Ovary (tissue), 7 donors: ENCODE measurements at regions not wholly inside any gene's neighbourhood (a gene's known extent, or its start where the extent isn't known, plus 50 kb on each side); places are given as distances from the start of the nearest gene placed in this dataset.

Source experiments
- DNase-seq, 5 donors: peaks; one replicate each; pipeline ENCODE4 v3.0.0-alpha.2; 2019 to 2020
- H3K27ac ChIP-seq, 2 donors: fragments of 200-600 bp; one replicate each; pipeline versions ENCODE4 v1.5.1 to v1.8.0; 2019 to 2022
- H3K27me3 ChIP-seq: fragments of 200-600 bp; one replicate; pipeline ENCODE4 v1.8.0; 2022
- H3K36me3 ChIP-seq: fragments of 200-600 bp; sonication (generic); one replicate; pipeline ENCODE4 v1.5.1; 2019
- H3K4me1 ChIP-seq: one replicate; pipeline ENCODE4 v1.8.1; 2013; ENCODE audit warnings: mild to moderate bottlenecking, moderate library complexity; ENCODE audit not compliant: insufficient read depth
- H3K4me3 ChIP-seq: fragments of 200-600 bp; sonication (generic); one replicate; pipeline ENCODE4 v1.5.1; 2017
- H3K9me3 ChIP-seq, 2 donors: fragments of 200-600 bp in 1 of 2; sonication (generic) in 1 of 2; one replicate each; pipeline versions ENCODE4 v1.5.1 to v1.8.1; 2013 to 2019; ENCODE audit warnings: mild to moderate bottlenecking in 1 of 2, moderate library complexity in 1 of 2
- CTCF ChIP-seq, 3 donors: fragments of 450-650 bp in 2 of 3; fragments of 200-600 bp in 1 of 3; IDR thresholded peaks; one replicate each; pipeline versions ENCODE4 v1.5.1 to v1.8.0; 2016 to 2022; ENCODE audit warnings: antibody characterized with exemption in 3 of 3, mild to moderate bottlenecking in 1 of 3
- EP300 ChIP-seq: sonication (generic); formaldehyde crosslinking; IDR thresholded peaks from one replicate; pipeline ENCODE4 v1.6.1; 2017; ENCODE audit warnings: antibody characterized with exemption
- POLR2A ChIP-seq: fragments of 450-650 bp; IDR thresholded peaks from one replicate; pipeline ENCODE4 v1.6.1; 2017; ENCODE audit warnings: antibody characterized with exemption, mild to moderate bottlenecking, moderate library complexity
- WGBS, 3 donors: extraction: QIAGEN DNeasy Blood & Tissue Kit in 1 of 3; methylation state at CpG; one replicate each; pipeline versions ENCODE4 v1.1.5 to v1.1.7; 2013 to 2017; 5-methylcytosine and 5-hydroxymethylcytosine counted together
- intact Hi-C, 4 donors: fragments of 100-400 bp; cut with DNase I; formaldehyde crosslinking; loops; one replicate each; pipeline versions ENCODE4 v1.11.0 to v1.15.1; 2022 to 2023
- donor health status: DM: no; HTN: no; CAD: no; lungs with moderate emphysema.
- donor health status: DM: no; HTN: no; CAD: no.
- donor health status: Bipolar disorder and iron deficiency.
- donor health status: DM: no; HTN: no; CAD: no.
- donor health status: DM: yes; HTN: yes; CAD: no.

GRCh38 chr20:58002901-58003300 is 225.6 kb downstream of the ANKRD60 start:
- no peaks in the 10 kb centered on the region for H3K9me3 ChIP-seq
- H3K27me3 ChIP-seq = no peaks in the 10 kb centered on the region
- 87 to 95% (median 94%) methylated on average over 6 of the region's 6 CpGs for WGBS, 3 donors
- no peak for TF ChIP-seq EP300
- no peak for TF ChIP-seq POLR2A
- TF ChIP-seq CTCF (IDR thresholded peaks at IDR 0.05) = no peak
- H3K36me3 ChIP-seq = no peaks in the 10 kb centered on the region
- no peak for DNase-seq
- no peak overlapping the region for H3K4me3 ChIP-seq
- intact Hi-C loops = no loop called here
- H3K4me1 ChIP-seq = peaks cover 20% of the 10 kb centered on the region
- H3K27ac ChIP-seq = no peak overlapping the region

GRCh38 chr20:58001946-58002345 is 226.5 kb downstream of the ANKRD60 start:
- 49 to 62% (median 60%) methylated on average over 3 of the region's 3 CpGs for WGBS, 3 donors
- Histone ChIP-seq H3K36me3 (no peaks in the 10 kb centered on the region), H3K4me3 (no peak overlapping the region), H3K9me3 (no peaks in the 10 kb centered on the region), H3K4me1 (peaks cover 14% of the 10 kb centered on the region), H3K27me3 (no peaks in the 10 kb centered on the region), H3K27ac (no peak overlapping the region)
- DNase-seq = no peak
- TF ChIP-seq CTCF (IDR thresholded peaks at IDR 0.05) (no peak), POLR2A (no peak), EP300 (no peak)
- intact Hi-C loops = no loop called here

- H3K27ac ChIP-seq = no peak overlapping the region
- no peak overlapping the region for H3K4me3 ChIP-seq
- intact Hi-C loops = no loop called here
- DNase-seq = peak; percentile 46 to 82 (median 66)
- H3K4me1 ChIP-seq = peaks cover 14% of the 10 kb centered on the region
- no peaks in the 10 kb centered on the region for H3K27me3 ChIP-seq
- H3K36me3 ChIP-seq = no peaks in the 10 kb centered on the region
- TF ChIP-seq CTCF (IDR thresholded peaks at IDR 0.05) = no peak
- no peak for TF ChIP-seq POLR2A
- TF ChIP-seq EP300 = no peak
- H3K9me3 ChIP-seq = no peaks in the 10 kb centered on the region
- 17 to 24% (median 22%) methylated on average over 13 of the region's 13 CpGs for WGBS, 3 donors
Measured at GRCh38 chr20:58001381-58001780, 227.1 kb downstream of the ANKRD60 start.

GRCh38 chr20:58000861-58001260 is 227.6 kb downstream of the ANKRD60 start:
- DNase-seq = no peak
- H3K4me1 ChIP-seq = peaks cover 14% of the 10 kb centered on the region
- intact Hi-C loops = no loop called here
- no peak overlapping the region for H3K4me3 ChIP-seq
- no peak overlapping the region for H3K27ac ChIP-seq
- TF ChIP-seq POLR2A (no peak), EP300 (no peak), CTCF (IDR thresholded peaks at IDR 0.05) (no peak)
- 82 to 86% (median 84%) methylated on average over 2 of the region's 2 CpGs for WGBS, 3 donors
- H3K9me3 ChIP-seq = no peaks in the 10 kb centered on the region
- no peaks in the 10 kb centered on the region for H3K27me3 ChIP-seq
- H3K36me3 ChIP-seq = no peaks in the 10 kb centered on the region
